IMR-90 (cell line): ENCODE measurements at regions not wholly inside any gene's neighbourhood (a gene's known extent, or its start where the extent isn't known, plus 50 kb on each side); places are given as distances from the start of the nearest gene placed in this dataset.

Experiments used
- ATAC-seq: fragments of 200-7000 bp; cut with Tn5 transposase; 2 replicates; pipeline ENCODE4 v1.9.1; 2020; ENCODE audit warnings: low read depth, mild to moderate bottlenecking, moderate library complexity
- BruUV-seq: library from RNA; stranded (reverse); fragments of 400-500 nt; replicated peaks from 2 replicates; lab custom pipeline; 2021; lab: Mats Ljungman, UMichigan
- CTCF ChIA-PET: fragments of 300-600 bp; formaldehyde crosslinking; extraction: SDS; loops from one replicate; lab custom pipeline; 2021; ENCODE audit warnings: antibody characterized with exemption; lab: Yijun Ruan, JAX
- POLR2A ChIA-PET: fragments of 300-600 bp; sonication (Branson Sonifier 250); formaldehyde crosslinking; loops from one replicate; lab custom pipeline; 2022; ENCODE audit warnings: antibody characterized with exemption; ENCODE audit not compliant: unreplicated experiment; lab: Charles Lee
- DNase-seq: peaks from one replicate; pipeline ENCODE4 v3.0.0; 2013
- H2AFZ ChIP-seq: replicated peaks from 2 replicates; pipeline ENCODE3; 2013; ENCODE audit warnings: low read length, mild to moderate bottlenecking; ENCODE audit not compliant: poor library complexity
- H2AK5ac ChIP-seq: 2 replicates; pipeline ENCODE4 v1.6.1; 2013; ENCODE audit warnings: low read depth, low read length, inconsistent platforms
- H2AK9ac ChIP-seq: replicated peaks from 2 replicates; pipeline ENCODE3; 2013; ENCODE audit warnings: mild to moderate bottlenecking, low read depth, low read length, moderate library complexity; ENCODE audit not compliant: poor library complexity
- H2BK120ac ChIP-seq: 2 replicates; pipeline ENCODE4 v1.6.1; 2013; ENCODE audit warnings: low read depth, low read length, inconsistent platforms
- H2BK15ac ChIP-seq: 3 replicates; pipeline ENCODE4 v1.6.1; 2013; ENCODE audit warnings: low read depth, low read length, inconsistent platforms
- H2BK20ac ChIP-seq: 2 replicates; pipeline ENCODE4 v1.6.1; 2013; ENCODE audit warnings: low read depth, mild to moderate bottlenecking, inconsistent platforms, low read length, moderate library complexity
- H2BK5ac ChIP-seq: 2 replicates; pipeline ENCODE4 v1.6.1; 2013; ENCODE audit warnings: mild to moderate bottlenecking, low read depth, low read length, inconsistent platforms; ENCODE audit not compliant: poor library complexity, severe bottlenecking
- H3K14ac ChIP-seq: replicated peaks from 2 replicates; pipeline ENCODE4 v1.6.1; 2013; ENCODE audit warnings: low read depth, low read length, inconsistent platforms
- H3K18ac ChIP-seq: 2 replicates; pipeline ENCODE4 v1.6.1; 2013; ENCODE audit warnings: low read depth, low read length, control low read depth
- H3K23ac ChIP-seq: 2 replicates; pipeline ENCODE4 v1.6.1; 2013; ENCODE audit warnings: low read depth, low read length, inconsistent platforms
- H3K27ac ChIP-seq: 2 replicates; pipeline ENCODE4 v1.5.1; 2013; ENCODE audit warnings: mild to moderate bottlenecking, control low read depth, low read length; ENCODE audit not compliant: insufficient read depth
- H3K27me3 ChIP-seq: 2 replicates; pipeline ENCODE4 v1.6.1; 2013; ENCODE audit warnings: low read length; ENCODE audit not compliant: control insufficient read depth, insufficient read depth
- H3K36me3 ChIP-seq: 2 replicates; pipeline ENCODE4 v1.6.1; 2013; ENCODE audit warnings: low read length, mixed read lengths; ENCODE audit not compliant: control insufficient read depth, insufficient read depth
- H3K4ac ChIP-seq: 2 replicates; pipeline ENCODE4 v1.6.1; 2013; ENCODE audit warnings: low read depth, low read length, inconsistent platforms
- H3K4me1 ChIP-seq: 2 replicates; pipeline ENCODE4 v1.6.1; 2013; ENCODE audit warnings: low read length, mixed read lengths; ENCODE audit not compliant: control insufficient read depth, insufficient read depth
- H3K4me2 ChIP-seq: 2 replicates; pipeline ENCODE4 v1.6.1; 2013; ENCODE audit warnings: low read depth, mild to moderate bottlenecking, control low read depth, low read length, moderate library complexity
- H3K4me3 ChIP-seq: 2 replicates; pipeline ENCODE4 v1.5.1; 2013; ENCODE audit warnings: low read depth, mild to moderate bottlenecking, control low read depth, low read length, moderate library complexity; ENCODE audit not compliant: insufficient read depth
- H3K56ac ChIP-seq: 2 replicates; pipeline ENCODE4 v1.6.1; 2013; ENCODE audit warnings: low read length, inconsistent platforms; ENCODE audit not compliant: insufficient read depth; ENCODE audit errors: extremely low read depth
- H3K79me1 ChIP-seq, 2 experiments: 2 replicates each; pipeline ENCODE4 v1.6.1; 2013; ENCODE audit warnings: low read length in 2 of 2, inconsistent platforms in 1 of 2, low read depth in 1 of 2
- H3K9ac ChIP-seq: 2 replicates; pipeline ENCODE4 v1.6.1; 2013; ENCODE audit warnings: low read depth, low read length, control low read depth
- H3K9me1 ChIP-seq: 2 replicates; pipeline ENCODE4 v1.6.1; 2013; ENCODE audit warnings: low read length, inconsistent platforms; ENCODE audit not compliant: insufficient read depth
- H3K9me3 ChIP-seq: 2 replicates; pipeline ENCODE4 v1.6.1; 2013; ENCODE audit warnings: low read length; ENCODE audit not compliant: control insufficient read depth, insufficient read depth
- H4K20me1 ChIP-seq: 2 replicates; pipeline ENCODE4 v1.6.1; 2013; ENCODE audit warnings: low read length, inconsistent platforms; ENCODE audit not compliant: insufficient read depth
- H4K5ac ChIP-seq: 2 replicates; pipeline ENCODE4 v1.6.1; 2013; ENCODE audit warnings: mild to moderate bottlenecking, low read depth, low read length, control low read depth
- H4K8ac ChIP-seq, 2 experiments: 2 replicates each; pipeline ENCODE4 v1.6.1; 2013; ENCODE audit warnings: low read depth in 2 of 2, low read length in 2 of 2, control low read depth in 1 of 2, inconsistent platforms in 1 of 2
- H4K91ac ChIP-seq: 2 replicates; pipeline ENCODE4 v1.6.1; 2013; ENCODE audit warnings: low read depth, low read length, inconsistent platforms; ENCODE audit not compliant: insufficient read depth
- CHD1 ChIP-seq: IDR thresholded peaks from 2 replicates; pipeline ENCODE4 v1.6.1; 2012; ENCODE audit warnings: low read depth, low read length, improper control_type of control experiment
- ELK1 ChIP-seq: fragments of 150-350 bp; IDR thresholded peaks from 2 replicates; pipeline ENCODE4 v1.6.1; 2016; ENCODE audit warnings: low read depth, mild to moderate bottlenecking, low read length, moderate library complexity, borderline replicate concordance
- POLR2A ChIP-seq: IDR thresholded peaks from 2 replicates; pipeline ENCODE4 v1.6.1; 2012; ENCODE audit warnings: mild to moderate bottlenecking, low read depth, low read length
- SMC3 ChIP-seq: fragments of 150-350 bp; IDR thresholded peaks from 2 replicates; pipeline ENCODE4 v1.6.1; 2016; ENCODE audit warnings: low read depth, mild to moderate bottlenecking, antibody characterized with exemption, low read length, moderate library complexity
- WGBS, 2 experiments: methylation state at CpG; one replicate each; pipeline versions ENCODE4 v1.1.5 to v1.1.7; 2013; ENCODE audit warnings: missing lambda C conversion rate in 2 of 2; ENCODE audit not compliant: insufficient read length in 1 of 2; ENCODE audit errors: extremely low coverage in 2 of 2; 5-methylcytosine and 5-hydroxymethylcytosine counted together
- dilution Hi-C: fragments of 300-500 bp; cut with HindIII; formaldehyde crosslinking; loops from one replicate; pipeline ENCODE4 v1.14.3; 2018; ENCODE audit warnings: low sequenced_read_pairs; ENCODE audit not compliant: unreplicated experiment
- in situ Hi-C: fragments of 300-500 bp; cut with MboI; formaldehyde crosslinking; loops from 3 replicates; pipeline ENCODE4 v1.14.3; 2019; ENCODE audit warnings: low sequenced_read_pairs, inconsistent platforms, mixed read lengths
- intact Hi-C: fragments of 100-400 bp; cut with micrococcal nuclease; formaldehyde crosslinking; loops from 2 replicates; pipeline ENCODE4 v1.10.0; 2022
- TF ChIP-seq, protein P1 (sequence below): conservative IDR thresholded peaks from 2 replicates; pipeline ENCODE4 v1.5.1; 2012; ENCODE audit warnings: mild to moderate bottlenecking, low read depth, low read length, improper control_type of control experiment

- H2BK5ac ChIP-seq = peak overlapping the region; percentile 18
- BruUV-seq = no TSS peak
- dilution Hi-C loops = no loop called here
- peak overlapping the region; percentile 27; the same call in 1 of the 2 replicates for H4K91ac ChIP-seq
- peak overlapping the region; percentile 7; the same call in 1 of the 2 replicates for H2AK5ac ChIP-seq
- no peak overlapping the region for H3K4me3 ChIP-seq
- no peak overlapping the region for H3K9ac ChIP-seq
- no peaks in the 10 kb centered on the region for H3K36me3 ChIP-seq
- no peak overlapping the region for H2AFZ ChIP-seq
- no peak overlapping the region for H3K4me2 ChIP-seq
- H4K8ac ChIP-seq = peak overlapping the region in 1 of 2 experiments; percentile 24; a peak in 1 of 4 replicates
- no peaks in the 10 kb centered on the region; the same call in none of the 2 replicates for H3K9me1 ChIP-seq
- H2BK120ac ChIP-seq = peak overlapping the region; percentile 49; the same call in 1 of the 2 replicates
- DNase-seq = no peak
- peaks cover 2% of the 10 kb centered on the region; the same call in 1 of the 2 replicates for H3K4me1 ChIP-seq
- WGBS, 2 experiments = no CpG with 5 or more reads among the region's 3 CpGs
- no peaks in the 10 kb centered on the region for H3K9me3 ChIP-seq
- H3K79me1 ChIP-seq = no peaks in the 10 kb centered on the region; a peak in 1 of 4 replicates
- peak overlapping the region; percentile 10; the same call in 1 of the 2 replicates for H3K14ac ChIP-seq
- no peaks in the 10 kb centered on the region for H4K20me1 ChIP-seq
- H2AK9ac ChIP-seq = no peak overlapping the region
- ChIA-PET POLR2A (no interaction called here), CTCF (no interaction called here)
- H3K4ac ChIP-seq = no peak overlapping the region
- H4K5ac ChIP-seq = no peak overlapping the region
- H2BK15ac ChIP-seq = peak overlapping the region; percentile 4; the same call in 2 of the 3 replicates
- no peak overlapping the region for H3K27ac ChIP-seq
- no peak overlapping the region; the same call in 1 of the 2 replicates for H3K18ac ChIP-seq
- in situ Hi-C loops = no loop called here
- ATAC-seq = no peak; the same call in 1 of the 2 replicates
- peak overlapping the region; percentile 51; the same call in 1 of the 2 replicates for H2BK20ac ChIP-seq
- H3K23ac ChIP-seq = no peak overlapping the region
- H3K27me3 ChIP-seq = no peaks in the 10 kb centered on the region
- H3K56ac ChIP-seq = no peak overlapping the region
- TF ChIP-seq POLR2A (no peak), ELK1 (no peak), CHD1 (no peak), SMC3 (no peak)
- TF ChIP-seq, protein P1, sequence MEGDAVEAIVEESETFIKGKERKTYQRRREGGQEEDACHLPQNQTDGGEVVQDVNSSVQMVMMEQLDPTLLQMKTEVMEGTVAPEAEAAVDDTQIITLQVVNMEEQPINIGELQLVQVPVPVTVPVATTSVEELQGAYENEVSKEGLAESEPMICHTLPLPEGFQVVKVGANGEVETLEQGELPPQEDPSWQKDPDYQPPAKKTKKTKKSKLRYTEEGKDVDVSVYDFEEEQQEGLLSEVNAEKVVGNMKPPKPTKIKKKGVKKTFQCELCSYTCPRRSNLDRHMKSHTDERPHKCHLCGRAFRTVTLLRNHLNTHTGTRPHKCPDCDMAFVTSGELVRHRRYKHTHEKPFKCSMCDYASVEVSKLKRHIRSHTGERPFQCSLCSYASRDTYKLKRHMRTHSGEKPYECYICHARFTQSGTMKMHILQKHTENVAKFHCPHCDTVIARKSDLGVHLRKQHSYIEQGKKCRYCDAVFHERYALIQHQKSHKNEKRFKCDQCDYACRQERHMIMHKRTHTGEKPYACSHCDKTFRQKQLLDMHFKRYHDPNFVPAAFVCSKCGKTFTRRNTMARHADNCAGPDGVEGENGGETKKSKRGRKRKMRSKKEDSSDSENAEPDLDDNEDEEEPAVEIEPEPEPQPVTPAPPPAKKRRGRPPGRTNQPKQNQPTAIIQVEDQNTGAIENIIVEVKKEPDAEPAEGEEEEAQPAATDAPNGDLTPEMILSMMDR = no peak
- intact Hi-C loops = no loop called here
Observed at GRCh38 chr11:27563641-27564040, 57.1 kb upstream of the LIN7C start.
